GM23338 (cell line): ENCODE measurements at regions not wholly inside any gene's neighbourhood (a gene's known extent, or its start where the extent isn't known, plus 50 kb on each side); places are given as distances from the start of the nearest gene placed in this dataset.

Experiments used
- ATAC-seq: fragments of 200-7000 bp; cut with Tn5 transposase; 3 replicates; pipeline ENCODE4 v1.9.1; 2020
- DNase-seq: peaks from one replicate; pipeline ENCODE4 v3.0.0-alpha.2; 2015; ENCODE audit warnings: low spot score
- H2AFZ ChIP-seq: fragments of 200-600 bp; sonication (generic); 2 replicates; pipeline ENCODE4 v1.8.0; 2016; ENCODE audit warnings: antibody characterized with exemption, mild to moderate bottlenecking, moderate library complexity
- H3F3A ChIP-seq: fragments of 200-600 bp; sonication (generic); replicated peaks from 2 replicates; pipeline ENCODE4 v1.8.0; 2017; ENCODE audit warnings: antibody characterized with exemption, mixed run types, low read depth
- H3K27ac ChIP-seq: fragments of 200-600 bp; sonication (generic); 2 replicates; pipeline ENCODE4 v1.6.1; 2016; ENCODE audit warnings: low read depth
- H3K27me3 ChIP-seq: fragments of 200-600 bp; sonication (generic); 2 replicates; pipeline ENCODE4 v1.8.0; 2016; ENCODE audit warnings: mild to moderate bottlenecking, mixed run types, moderate library complexity; ENCODE audit not compliant: insufficient read depth
- H3K36me3 ChIP-seq: fragments of 200-600 bp; sonication (generic); 2 replicates; pipeline ENCODE4 v1.8.0; 2016; ENCODE audit warnings: mild to moderate bottlenecking; ENCODE audit not compliant: insufficient read depth
- H3K4me1 ChIP-seq: fragments of 200-600 bp; sonication (generic); 2 replicates; pipeline ENCODE4 v1.8.0; 2016; ENCODE audit warnings: mild to moderate bottlenecking, moderate library complexity; ENCODE audit not compliant: insufficient read depth
- H3K4me2 ChIP-seq: fragments of 200-600 bp; sonication (generic); 2 replicates; pipeline ENCODE4 v1.7.1; 2017; ENCODE audit warnings: mixed run types
- H3K4me3 ChIP-seq: fragments of 200-600 bp; sonication (generic); 2 replicates; pipeline ENCODE4 v1.6.1; 2016; ENCODE audit warnings: mixed run types
- H3K79me2 ChIP-seq: fragments of 200-600 bp; sonication (generic); replicated peaks from 2 replicates; pipeline ENCODE4 v1.8.0; 2017; ENCODE audit warnings: mild to moderate bottlenecking; ENCODE audit not compliant: insufficient read depth
- H3K9me2 ChIP-seq: fragments of 200-600 bp; sonication (generic); 2 replicates; pipeline ENCODE4 v1.8.0; 2017; ENCODE audit not compliant: insufficient read depth
- H4K20me1 ChIP-seq: fragments of 200-600 bp; sonication (generic); replicated peaks from 2 replicates; pipeline ENCODE4 v1.8.0; 2017; ENCODE audit warnings: mild to moderate bottlenecking; ENCODE audit not compliant: insufficient read depth
- H3K27ac Mint-ChIP-seq: 2 replicates; pipeline ENCODE4 v1.8.0; 2020; ENCODE audit warnings: inconsistent platforms, mild to moderate bottlenecking, moderate library complexity, mixed read lengths
- H3K27me3 Mint-ChIP-seq: 3 replicates; pipeline ENCODE4 v1.8.0; 2022; ENCODE audit warnings: low read depth, mild to moderate bottlenecking, moderate library complexity, mixed read lengths, inconsistent platforms; ENCODE audit not compliant: insufficient read depth, poor library complexity
- H3K36me3 Mint-ChIP-seq: 3 replicates; pipeline ENCODE4 v1.8.0; 2021; ENCODE audit warnings: low read depth, mild to moderate bottlenecking, inconsistent platforms, moderate library complexity, mixed read lengths
- H3K4me1 Mint-ChIP-seq: 3 replicates; pipeline ENCODE4 v1.8.0; 2020; ENCODE audit warnings: mild to moderate bottlenecking, inconsistent platforms, mixed read lengths
- H3K4me3 Mint-ChIP-seq: 3 replicates; pipeline ENCODE4 v1.8.0; 2021; ENCODE audit warnings: moderate library complexity, mild to moderate bottlenecking, inconsistent platforms, mixed read lengths
- H3K9me3 Mint-ChIP-seq: 3 replicates; pipeline ENCODE4 v1.8.0; 2020; ENCODE audit warnings: moderate library complexity, mild to moderate bottlenecking, inconsistent platforms, mixed read lengths
- CREB1 ChIP-seq: fragments of 250-450 bp; sonication (Bioruptor Pico); IDR thresholded peaks from 2 replicates; pipeline ENCODE4 v1.5.0; 2020; ENCODE audit warnings: low read depth, mild to moderate bottlenecking, moderate library complexity
- CTCF ChIP-seq, 2 experiments: fragments of 200-600 bp in 1 of 2; sonication (generic) in 1 of 2; conservative IDR thresholded peaks; 2 replicates each; pipeline versions ENCODE4 v1.5.1 to v1.6.1; 2016 to 2017; ENCODE audit warnings: antibody characterized with exemption in 2 of 2, low read depth in 2 of 2, mild to moderate bottlenecking in 2 of 2, moderate library complexity in 1 of 2
- EZH2 ChIP-seq: fragments of 200-600 bp; sonication (generic); IDR thresholded peaks from one replicate; pipeline ENCODE4 v1.8.0; 2017; ENCODE audit warnings: antibody characterized with exemption, mild to moderate bottlenecking, low read depth; ENCODE audit not compliant: unreplicated experiment
- EZH2phosphoT487 ChIP-seq: fragments of 200-600 bp; sonication (generic); IDR thresholded peaks from one replicate; pipeline ENCODE4 v1.8.1; 2018; ENCODE audit warnings: antibody characterized with exemption; ENCODE audit not compliant: unreplicated experiment
- NANOG ChIP-seq: IDR thresholded peaks from 2 replicates; pipeline ENCODE4 v1.6.1; 2016; ENCODE audit warnings: antibody characterized with exemption, borderline replicate concordance
- POLR2AphosphoS5 ChIP-seq: IDR thresholded peaks from 2 replicates; pipeline ENCODE4 v1.6.1; 2016; ENCODE audit warnings: antibody characterized with exemption, low read depth
- ZNF114 ChIP-seq: fragments of 250-450 bp; sonication (Bioruptor Pico); IDR thresholded peaks from 2 replicates; pipeline ENCODE4 v1.5.0; 2020; ENCODE audit warnings: mild to moderate bottlenecking, moderate library complexity
- ZNF331 ChIP-seq: fragments of 250-450 bp; sonication (Bioruptor Pico); IDR thresholded peaks from 2 replicates; pipeline ENCODE4 v1.5.0; 2020; ENCODE audit warnings: low read depth, mild to moderate bottlenecking, moderate library complexity
- TF ChIP-seq, protein P1 (sequence below): IDR thresholded peaks from one replicate; pipeline ENCODE4 v1.6.1; 2018; ENCODE audit warnings: antibody characterized with exemption; ENCODE audit not compliant: unreplicated experiment
- TF ChIP-seq, protein P2 (sequence below): IDR thresholded peaks from 2 replicates; pipeline ENCODE4 v1.6.1; 2016; ENCODE audit warnings: antibody characterized with exemption

- H3K27me3 Mint-ChIP-seq, result no peaks in the 10 kb centered on the region
- H3K27ac Mint-ChIP-seq, result no peak overlapping the region
- Histone ChIP-seq H3K36me3 (no peaks in the 10 kb centered on the region), H3K9me2 (no peaks in the 10 kb centered on the region), H3K4me1 (no peaks in the 10 kb centered on the region), H3K27ac (no peak overlapping the region), H4K20me1 (no peaks in the 10 kb centered on the region), H3K4me2 (no peak overlapping the region), H3K79me2 (no peaks in the 10 kb centered on the region), H3F3A (no peaks in the 10 kb centered on the region), H3K27me3 (no peaks in the 10 kb centered on the region), H2AFZ (no peak overlapping the region), H3K4me3 (no peak overlapping the region)
- ATAC-seq, result no peak
- no peaks in the 10 kb centered on the region for H3K9me3 Mint-ChIP-seq
- H3K4me1 Mint-ChIP-seq, result peaks cover 5% of the 10 kb centered on the region; the same call in 1 of the 3 replicates
- no peak for DNase-seq
- TF ChIP-seq EZH2phosphoT487 (no peak), NANOG (no peak), CTCF (conservative IDR thresholded peaks at IDR 0.05; ENCODE audit: low read depth in 2 of 2) (peak in 1 of 2 experiments; percentile 30; a peak in 3 of 4 replicates), POLR2AphosphoS5 (no peak)
- TF ChIP-seq, protein P1, sequence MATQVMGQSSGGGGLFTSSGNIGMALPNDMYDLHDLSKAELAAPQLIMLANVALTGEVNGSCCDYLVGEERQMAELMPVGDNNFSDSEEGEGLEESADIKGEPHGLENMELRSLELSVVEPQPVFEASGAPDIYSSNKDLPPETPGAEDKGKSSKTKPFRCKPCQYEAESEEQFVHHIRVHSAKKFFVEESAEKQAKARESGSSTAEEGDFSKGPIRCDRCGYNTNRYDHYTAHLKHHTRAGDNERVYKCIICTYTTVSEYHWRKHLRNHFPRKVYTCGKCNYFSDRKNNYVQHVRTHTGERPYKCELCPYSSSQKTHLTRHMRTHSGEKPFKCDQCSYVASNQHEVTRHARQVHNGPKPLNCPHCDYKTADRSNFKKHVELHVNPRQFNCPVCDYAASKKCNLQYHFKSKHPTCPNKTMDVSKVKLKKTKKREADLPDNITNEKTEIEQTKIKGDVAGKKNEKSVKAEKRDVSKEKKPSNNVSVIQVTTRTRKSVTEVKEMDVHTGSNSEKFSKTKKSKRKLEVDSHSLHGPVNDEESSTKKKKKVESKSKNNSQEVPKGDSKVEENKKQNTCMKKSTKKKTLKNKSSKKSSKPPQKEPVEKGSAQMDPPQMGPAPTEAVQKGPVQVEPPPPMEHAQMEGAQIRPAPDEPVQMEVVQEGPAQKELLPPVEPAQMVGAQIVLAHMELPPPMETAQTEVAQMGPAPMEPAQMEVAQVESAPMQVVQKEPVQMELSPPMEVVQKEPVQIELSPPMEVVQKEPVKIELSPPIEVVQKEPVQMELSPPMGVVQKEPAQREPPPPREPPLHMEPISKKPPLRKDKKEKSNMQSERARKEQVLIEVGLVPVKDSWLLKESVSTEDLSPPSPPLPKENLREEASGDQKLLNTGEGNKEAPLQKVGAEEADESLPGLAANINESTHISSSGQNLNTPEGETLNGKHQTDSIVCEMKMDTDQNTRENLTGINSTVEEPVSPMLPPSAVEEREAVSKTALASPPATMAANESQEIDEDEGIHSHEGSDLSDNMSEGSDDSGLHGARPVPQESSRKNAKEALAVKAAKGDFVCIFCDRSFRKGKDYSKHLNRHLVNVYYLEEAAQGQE, result no peak
- no peak overlapping the region for H3K4me3 Mint-ChIP-seq
- no peaks in the 10 kb centered on the region for H3K36me3 Mint-ChIP-seq
Observed at GRCh38 chr12:63353559-63353958, 202.6 kb upstream of the AVPR1A start.

GRCh38 chr12:63351370-63351769 is 200.4 kb upstream of the AVPR1A start:
- no peaks in the 10 kb centered on the region for H3K9me2 ChIP-seq
- ATAC-seq, result no peak
- TF ChIP-seq EZH2 (no peak), CREB1 (CRISPR knock-in tag) (no peak), POLR2AphosphoS5 (no peak), NANOG (no peak), ZNF331 (CRISPR knock-in tag) (no peak), EZH2phosphoT487 (no peak), ZNF114 (CRISPR knock-in tag) (no peak), CTCF (conservative IDR thresholded peaks at IDR 0.05; ENCODE audit: low read depth in 2 of 2) (no peak)
- TF ChIP-seq, protein P2, sequence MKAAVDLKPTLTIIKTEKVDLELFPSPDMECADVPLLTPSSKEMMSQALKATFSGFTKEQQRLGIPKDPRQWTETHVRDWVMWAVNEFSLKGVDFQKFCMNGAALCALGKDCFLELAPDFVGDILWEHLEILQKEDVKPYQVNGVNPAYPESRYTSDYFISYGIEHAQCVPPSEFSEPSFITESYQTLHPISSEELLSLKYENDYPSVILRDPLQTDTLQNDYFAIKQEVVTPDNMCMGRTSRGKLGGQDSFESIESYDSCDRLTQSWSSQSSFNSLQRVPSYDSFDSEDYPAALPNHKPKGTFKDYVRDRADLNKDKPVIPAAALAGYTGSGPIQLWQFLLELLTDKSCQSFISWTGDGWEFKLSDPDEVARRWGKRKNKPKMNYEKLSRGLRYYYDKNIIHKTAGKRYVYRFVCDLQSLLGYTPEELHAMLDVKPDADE, result no peak
- TF ChIP-seq, protein P1, result no peak

More at GRCh38 chr12:63351370-63351769, 200.4 kb upstream of the AVPR1A start:
- H4K20me1 ChIP-seq, result no peaks in the 10 kb centered on the region
- Mint-ChIP-seq H3K4me1 (peaks cover 5% of the 10 kb centered on the region; the same call in 1 of the 3 replicates), H3K9me3 (no peaks in the 10 kb centered on the region), H3K27ac (no peak overlapping the region), H3K27me3 (no peaks in the 10 kb centered on the region), H3K36me3 (no peaks in the 10 kb centered on the region), H3K4me3 (no peak overlapping the region)
- no peaks in the 10 kb centered on the region for H3K79me2 ChIP-seq
- H2AFZ ChIP-seq, result no peak overlapping the region
- no peak overlapping the region for H3K27ac ChIP-seq
- H3K4me3 ChIP-seq, result no peak overlapping the region
- H3K27me3 ChIP-seq, result no peaks in the 10 kb centered on the region
- DNase-seq, result no peak
- H3K4me2 ChIP-seq, result no peak overlapping the region
- H3F3A ChIP-seq, result no peaks in the 10 kb centered on the region
- no peaks in the 10 kb centered on the region for H3K4me1 ChIP-seq
- no peaks in the 10 kb centered on the region for H3K36me3 ChIP-seq
